Activated CD8-positive, alpha-beta memory T cell treated with anti-CD3 and anti-CD28 coated beads for 4 hours (primary cell): ENCODE measurements at regions not wholly inside any gene's neighbourhood (a gene's known extent, or its start where the extent isn't known, plus 50 kb on each side); places are given as distances from the start of the nearest gene placed in this dataset.

Experiments used
- DNase-seq, 2 donors: peaks; one replicate each; pipeline ENCODE4 v3.0.0-alpha.2; 2020; ENCODE audit warnings: low read depth in 2 of 2

GRCh38 chr20:60957621-60958020 lies 294.4 kb upstream of the CDH4 start:
- no peak for DNase-seq

DNA sequence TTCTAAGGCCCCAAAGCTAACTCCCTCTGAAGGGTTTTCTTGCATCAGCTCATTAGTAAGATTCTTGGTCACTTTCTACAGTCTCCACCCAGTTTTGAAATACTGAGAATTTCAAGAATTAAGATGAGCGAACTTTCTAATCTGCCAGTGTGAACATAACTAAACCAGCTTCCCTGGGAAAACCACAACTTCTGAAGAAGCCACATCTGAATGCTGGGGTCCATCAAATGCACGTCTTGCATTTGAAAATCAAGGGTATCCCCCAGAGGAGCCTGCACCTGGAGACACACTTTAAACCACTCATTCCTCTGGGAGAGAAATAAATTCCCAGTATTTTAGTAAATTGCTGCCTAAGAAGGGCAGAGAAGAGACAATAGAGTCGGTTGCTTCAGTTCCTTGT lies 292.1 kb upstream of the CDH4 start:
- no peak for DNase-seq

- DNase-seq: no peak
Measured at GRCh38 chr20:60960500-60960899, 291.6 kb upstream of the CDH4 start.

GRCh38 chr20:60961551-60961950 lies 290.5 kb upstream of the CDH4 start:
- no peak for DNase-seq

DNA sequence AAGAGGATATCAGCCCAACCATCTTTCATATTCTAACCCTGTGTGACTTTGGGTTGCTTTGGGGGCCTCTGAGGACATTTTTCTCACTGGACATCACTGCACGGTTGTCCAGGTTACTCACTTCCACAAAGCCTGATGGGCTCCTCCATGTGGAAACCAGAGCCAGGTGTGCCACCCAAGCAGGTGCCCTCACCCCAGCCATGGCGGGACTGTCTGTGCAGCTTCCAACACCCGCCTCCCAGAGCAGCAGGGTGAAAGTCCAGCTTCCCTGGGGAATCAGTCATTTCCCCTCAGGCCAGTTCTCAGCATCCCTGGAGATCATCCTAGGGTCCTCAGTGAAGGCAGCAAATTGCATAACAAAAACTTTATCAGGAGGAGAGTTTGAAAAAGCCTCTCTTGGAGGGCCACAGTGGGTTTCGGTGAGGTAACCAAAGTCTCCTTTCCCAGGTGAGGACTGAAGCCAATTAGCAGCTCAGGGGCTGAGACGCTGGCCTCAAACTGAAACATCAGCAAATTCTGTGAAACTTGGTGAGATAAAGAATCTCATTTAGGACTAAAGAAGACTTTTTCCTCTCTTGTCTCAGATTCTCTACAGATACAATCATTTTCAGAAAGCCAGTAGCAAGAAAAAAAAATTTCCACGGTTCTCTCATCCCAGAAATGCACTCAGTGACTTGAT lies 289.6 kb upstream of the CDH4 start:
- DNase-seq: no peak

DNA sequence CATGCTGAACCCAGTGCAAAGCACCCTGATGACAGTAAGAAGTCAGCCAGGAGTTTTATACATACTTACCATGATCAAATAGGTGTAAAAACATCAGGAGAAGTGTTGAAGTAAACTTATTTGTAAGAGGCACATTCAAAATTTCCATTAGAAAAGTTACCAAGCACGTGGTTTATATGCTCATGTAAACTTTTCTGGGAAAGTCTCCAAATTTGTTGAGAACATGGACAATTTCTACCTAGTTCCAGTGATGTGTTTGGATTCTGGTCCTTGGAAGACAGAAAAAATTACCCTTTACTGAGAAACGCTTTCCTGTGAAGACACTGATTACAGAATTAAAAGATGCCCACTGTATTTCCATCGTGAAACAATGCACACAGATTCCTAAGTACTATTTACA lies 288.9 kb upstream of the CDH4 start:
- no peak for DNase-seq

DNA sequence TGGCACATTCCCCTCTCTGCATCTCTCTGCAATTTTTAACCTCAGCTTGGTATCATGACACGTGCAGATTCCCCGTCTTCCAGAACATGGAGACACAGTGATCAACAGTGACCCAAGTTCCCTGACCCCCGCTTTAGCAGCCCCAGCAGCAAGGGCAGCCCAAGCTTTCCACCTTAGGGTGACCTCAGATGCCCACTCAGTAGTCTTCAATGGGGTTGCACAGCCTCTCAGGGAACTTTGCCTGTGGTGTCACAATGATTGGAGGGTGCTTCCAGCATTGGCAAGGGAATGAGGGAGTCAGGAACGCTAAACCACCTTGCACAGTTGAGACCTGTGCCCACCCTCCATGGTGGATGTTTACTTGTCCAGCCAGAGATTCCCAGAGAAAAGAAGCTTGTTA lies 287.1 kb upstream of the CDH4 start:
- no peak for DNase-seq

DNA sequence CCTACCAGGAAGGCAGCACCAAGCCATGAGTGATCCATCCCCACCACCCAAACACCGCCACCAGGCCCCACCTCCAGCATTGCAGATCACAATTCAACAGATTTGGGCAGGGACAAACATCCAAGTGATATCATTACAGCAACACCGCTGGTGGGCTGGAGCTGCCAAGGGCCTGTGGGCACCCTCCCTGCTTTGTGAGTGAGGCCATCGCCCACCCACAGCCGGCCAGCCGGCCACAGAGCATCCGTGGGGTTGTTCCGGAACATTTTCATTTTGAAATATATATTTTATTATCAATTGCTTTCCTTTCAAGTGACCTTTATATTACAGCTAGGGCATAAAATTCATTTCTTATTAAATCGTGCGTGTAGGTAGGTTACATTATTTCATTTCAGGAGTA lies 286.0 kb upstream of the CDH4 start:
- no peak for DNase-seq

DNA sequence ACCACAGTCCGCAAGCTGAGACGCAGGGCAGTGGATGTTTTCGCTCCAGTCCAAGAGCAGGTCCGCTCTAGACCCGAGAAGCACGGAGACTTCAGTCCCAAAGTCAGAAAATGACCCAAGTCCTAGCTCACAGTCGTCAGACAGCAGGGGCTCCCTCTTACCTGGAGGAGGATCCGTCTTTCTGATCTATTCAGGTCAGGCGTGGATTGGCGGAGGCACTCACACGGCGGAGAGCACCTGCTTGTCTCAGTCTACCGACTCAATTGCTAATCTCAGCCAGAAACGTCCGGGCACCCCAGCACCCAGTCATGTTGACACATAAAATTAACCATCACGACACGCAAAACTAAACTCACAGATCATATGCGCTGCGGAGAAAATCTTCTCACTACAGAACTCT lies 285.3 kb upstream of the CDH4 start:
- no peak for DNase-seq

- DNase-seq: no peak
Measured at GRCh38 chr20:60967431-60968316, 284.4 kb upstream of the CDH4 start.

DNA sequence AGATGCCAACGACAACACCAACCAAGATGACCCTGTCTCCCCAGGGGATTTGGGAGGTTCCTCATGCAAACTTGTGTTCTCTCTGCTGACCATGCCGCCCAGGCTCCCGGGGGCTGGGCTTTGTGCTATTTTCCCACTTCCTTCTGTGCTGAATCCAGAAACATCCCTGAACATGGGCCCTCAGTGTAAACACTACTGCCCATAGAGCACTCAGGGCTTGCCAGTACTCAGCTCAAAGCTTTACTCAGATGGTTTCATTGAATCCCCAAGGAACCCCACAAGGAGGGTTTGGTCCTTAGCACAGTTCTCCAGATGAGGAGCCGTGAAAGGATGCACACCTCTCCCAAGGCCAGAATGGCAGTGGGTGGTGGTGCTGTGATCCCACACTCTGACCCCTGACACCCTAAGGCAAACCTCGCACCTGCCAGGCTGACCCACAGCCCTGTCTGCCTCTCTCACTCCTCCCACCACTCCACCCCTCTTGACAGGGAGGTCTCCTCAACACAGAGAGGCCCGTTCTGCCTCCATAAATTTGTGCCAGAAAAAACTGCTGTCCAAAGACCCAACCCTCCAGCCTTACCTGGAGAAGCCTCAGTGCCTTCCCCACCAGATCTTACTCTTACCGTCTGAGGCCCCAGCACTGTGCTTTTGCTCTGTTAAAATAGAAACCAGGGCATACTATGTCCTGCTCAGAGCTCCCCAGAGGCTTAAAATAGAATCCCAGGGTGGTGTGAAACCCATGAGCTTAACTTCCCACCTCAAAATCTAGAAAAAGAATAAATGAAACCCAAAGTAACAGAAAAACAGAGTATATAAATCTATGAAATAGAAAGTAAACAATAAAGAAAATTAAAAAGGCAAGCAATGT lies 283.0 kb upstream of the CDH4 start:
- no peak for DNase-seq

GRCh38 chr20:60970601-60971000 lies 281.5 kb upstream of the CDH4 start:
- no peak for DNase-seq

GRCh38 chr20:60974022-60974421 lies 278.0 kb upstream of the CDH4 start:
- DNase-seq: no peak

DNA sequence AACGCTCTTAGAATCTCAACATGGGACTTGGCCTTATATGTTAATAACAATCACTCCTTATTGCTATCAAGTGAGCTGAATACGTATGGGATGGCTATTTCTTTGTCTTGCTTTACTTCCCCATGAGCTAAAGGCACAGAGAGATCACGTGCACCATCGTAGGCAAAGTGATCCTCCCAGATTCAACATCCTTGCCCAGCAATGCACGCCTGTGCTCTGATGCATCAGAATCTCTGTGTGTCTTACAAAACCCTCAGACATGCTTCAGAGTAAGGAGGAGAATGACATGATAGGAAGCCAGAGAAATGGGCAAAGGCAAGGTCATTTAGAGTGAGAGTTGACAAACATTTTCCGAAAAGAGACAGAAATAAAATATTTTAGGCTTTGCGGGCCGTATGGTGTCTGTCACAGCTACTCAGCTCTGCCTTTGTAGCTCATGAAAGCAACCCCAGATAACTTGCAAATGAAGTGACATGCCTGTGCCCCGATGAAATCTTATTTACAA lies 277.6 kb upstream of the CDH4 start:
- no peak for DNase-seq

DNA sequence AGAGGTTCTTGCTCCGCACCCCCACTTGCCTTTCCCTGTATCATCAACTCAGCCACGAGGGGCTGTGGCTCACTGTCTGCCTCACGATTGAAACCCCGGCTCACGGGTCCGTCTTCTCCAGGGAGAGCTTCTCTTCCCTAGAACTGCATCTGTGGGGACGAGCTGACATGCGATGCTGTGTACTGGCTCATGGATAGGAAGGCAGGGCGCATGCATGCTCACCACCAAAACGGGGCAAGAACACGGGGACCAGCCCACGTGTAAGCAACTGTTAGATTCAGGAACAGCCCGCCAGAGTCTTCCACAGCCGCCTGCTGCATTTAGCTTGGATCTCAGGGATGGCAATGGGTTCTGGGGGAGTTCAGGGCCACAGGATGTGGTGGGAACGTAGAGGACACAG lies 275.9 kb upstream of the CDH4 start:
- no peak for DNase-seq

DNA sequence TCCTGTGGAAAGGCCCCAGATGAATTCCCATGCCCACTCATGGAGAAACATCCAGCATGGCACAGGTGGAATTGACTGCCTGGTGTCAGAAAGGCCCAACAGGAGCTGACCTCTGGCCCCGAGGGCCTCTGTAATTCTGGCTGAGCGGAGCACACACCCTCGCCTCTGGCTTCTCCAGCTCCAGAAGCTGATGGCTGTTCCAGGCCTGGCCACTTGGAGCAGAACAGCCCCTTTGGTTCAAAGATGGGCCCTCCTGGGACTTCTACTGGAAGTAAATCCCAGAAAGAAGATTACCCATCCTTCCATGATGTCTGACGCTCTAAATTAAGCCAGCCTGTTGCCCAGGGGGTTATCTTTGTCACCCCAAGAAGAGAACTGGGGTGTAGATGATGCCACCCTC lies 275.1 kb upstream of the CDH4 start:
- no peak for DNase-seq

DNA sequence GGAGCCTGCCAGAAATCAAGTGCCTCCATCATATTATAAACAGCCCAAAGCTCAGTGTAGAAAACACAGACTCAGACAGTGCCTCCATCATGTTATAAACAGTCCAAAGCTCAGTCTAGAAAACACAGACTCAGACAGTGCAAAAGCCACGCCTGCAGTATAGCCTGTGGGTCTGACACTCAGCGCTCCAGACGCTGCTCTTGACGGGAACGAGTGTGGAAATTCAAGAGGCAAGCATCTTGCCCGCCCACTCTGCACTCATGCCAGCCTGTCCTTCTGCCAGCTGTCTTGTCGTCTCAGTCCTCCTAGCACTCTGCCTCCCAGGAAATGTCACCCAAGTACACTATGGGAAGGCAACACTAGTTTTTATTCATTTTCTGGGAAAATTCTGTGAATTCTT lies 274.2 kb upstream of the CDH4 start:
- DNase-seq: no peak

DNA sequence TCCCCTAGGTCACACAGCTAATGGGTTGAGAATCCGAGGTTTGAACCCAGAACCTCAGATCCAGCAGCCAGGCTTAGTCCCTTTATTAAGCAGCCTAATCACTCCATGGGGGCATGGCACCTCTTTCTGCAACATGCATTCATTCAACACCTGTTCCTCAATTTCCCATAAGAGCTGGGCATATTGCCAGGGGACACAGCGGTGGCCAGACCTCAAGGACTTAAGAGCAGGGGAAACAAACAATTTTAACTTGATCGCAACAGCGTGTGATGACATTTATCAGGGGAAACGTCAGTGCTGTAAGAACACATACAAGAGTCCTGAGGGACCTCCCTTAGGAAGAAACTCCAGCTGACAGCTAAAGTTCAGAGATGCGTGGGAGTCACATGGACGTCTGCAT lies 267.4 kb upstream of the CDH4 start:
- DNase-seq: no peak

GRCh38 chr20:60986506-60987156 lies 265.4 kb upstream of the CDH4 start:
- DNase-seq: no peak

DNA sequence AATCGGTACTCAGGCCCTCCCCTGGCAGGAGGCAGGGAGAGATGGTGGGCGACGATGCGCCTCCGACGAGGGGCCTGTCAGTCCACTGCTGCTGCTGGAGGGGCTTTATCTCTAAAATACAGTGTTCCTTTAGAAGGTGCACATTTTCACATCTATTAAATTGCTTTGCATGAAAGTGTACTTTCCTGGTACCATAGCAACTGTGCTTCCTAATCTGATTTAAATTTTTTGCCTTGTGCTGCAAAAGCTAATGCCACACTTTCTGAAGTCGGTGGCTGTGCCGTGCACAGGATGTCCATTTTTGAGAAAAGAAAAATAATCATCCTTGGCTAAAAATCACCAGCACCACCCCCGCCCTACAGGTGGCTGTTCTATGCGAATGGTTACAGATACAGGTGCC lies 262.0 kb upstream of the CDH4 start:
- DNase-seq: no peak

DNA sequence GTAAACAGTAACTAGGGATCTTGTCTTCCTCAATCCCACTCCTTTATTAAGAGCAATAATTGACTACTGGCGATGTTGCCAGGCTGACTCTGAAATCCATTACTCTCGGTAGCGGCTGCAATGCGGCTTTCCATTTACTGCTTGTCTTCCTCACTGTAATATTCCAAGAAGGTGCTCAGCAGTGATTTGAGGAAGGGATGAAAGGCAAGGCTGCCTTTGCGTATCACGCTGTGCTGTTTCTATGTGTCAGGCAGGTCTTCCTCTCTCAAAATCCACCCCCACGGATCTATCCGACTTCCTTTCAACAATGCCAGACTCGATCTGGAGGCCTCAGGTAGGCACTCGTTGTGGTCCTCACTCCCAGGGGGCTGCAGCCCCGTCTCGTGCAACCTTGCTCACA lies 261.4 kb upstream of the CDH4 start:
- DNase-seq: no peak
